KMS-11 (cell line): ENCODE measurements at regions not wholly inside any gene's neighbourhood (a gene's known extent, or its start where the extent isn't known, plus 50 kb on each side); places are given as distances from the start of the nearest gene placed in this dataset.

Experiments
- H2AFZ ChIP-seq: fragments of 200-600 bp; sonication (generic); 2 replicates; pipeline ENCODE4 v1.6.1; 2016; ENCODE audit warnings: antibody characterized with exemption, mixed run types, low read depth
- H3K27ac ChIP-seq: fragments of 200-600 bp; sonication (generic); 2 replicates; pipeline ENCODE4 v1.6.1; 2016; ENCODE audit warnings: mild to moderate bottlenecking, mixed run types
- H3K27me3 ChIP-seq: fragments of 200-600 bp; sonication (generic); 2 replicates; pipeline ENCODE4 v1.6.1; 2017; ENCODE audit warnings: mild to moderate bottlenecking, low read depth, mixed run types, moderate library complexity; ENCODE audit not compliant: insufficient read depth
- H3K36me3 ChIP-seq: fragments of 200-600 bp; sonication (generic); 2 replicates; pipeline ENCODE4 v1.6.1; 2017; ENCODE audit warnings: mild to moderate bottlenecking, mixed run types; ENCODE audit not compliant: insufficient read depth
- H3K4me1 ChIP-seq: fragments of 200-600 bp; sonication (generic); 2 replicates; pipeline ENCODE4 v1.6.1; 2016; ENCODE audit warnings: mild to moderate bottlenecking, low read depth, mixed run types; ENCODE audit not compliant: poor library complexity, severe bottlenecking
- H3K4me2 ChIP-seq: fragments of 200-600 bp; sonication (generic); 2 replicates; pipeline ENCODE4 v1.7.0; 2016; ENCODE audit warnings: mild to moderate bottlenecking, mixed run types
- H3K4me3 ChIP-seq: fragments of 200-600 bp; sonication (generic); IDR thresholded peaks from 2 replicates; pipeline ENCODE4 v1.6.1; 2017; ENCODE audit warnings: low read depth, low read length, mixed read lengths; ENCODE audit not compliant: insufficient read depth
- H3K79me2 ChIP-seq: fragments of 200-600 bp; sonication (generic); 2 replicates; pipeline ENCODE4 v1.6.1; 2016; ENCODE audit warnings: low read depth, mixed run types; ENCODE audit not compliant: insufficient read depth
- H3K9ac ChIP-seq: fragments of 200-600 bp; sonication (generic); 2 replicates; pipeline ENCODE4 v1.6.1; 2016; ENCODE audit warnings: mild to moderate bottlenecking, mixed run types
- H4K20me1 ChIP-seq: fragments of 200-600 bp; sonication (generic); 2 replicates; pipeline ENCODE4 v1.6.1; 2016; ENCODE audit warnings: mild to moderate bottlenecking, mixed run types; ENCODE audit not compliant: insufficient read depth
- TF ChIP-seq, protein P1 (sequence below): fragments of 200-600 bp; sonication (generic); conservative IDR thresholded peaks from 2 replicates; pipeline ENCODE4 v1.6.1; 2017; ENCODE audit warnings: low read depth, mild to moderate bottlenecking, antibody characterized with exemption, low read length, moderate library complexity, mixed read lengths

DNA sequence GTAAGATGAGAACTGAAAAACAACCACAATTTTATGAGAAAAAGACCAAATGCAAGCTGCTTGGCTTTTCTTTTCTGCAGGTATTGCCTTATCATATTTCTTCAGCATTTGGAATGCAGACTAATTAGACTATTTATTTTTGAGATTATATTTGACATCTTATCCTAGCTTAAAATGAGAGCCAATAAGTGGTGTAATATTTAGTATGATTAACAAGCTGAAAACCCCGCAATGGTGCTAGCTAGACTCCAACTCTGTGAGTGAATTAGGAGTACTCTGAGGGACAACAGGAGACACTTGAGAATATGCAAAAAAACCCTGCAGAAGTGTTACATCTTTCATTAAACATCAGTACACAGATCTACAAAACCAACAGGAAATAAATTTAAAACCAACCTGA lies 180.3 kb upstream of the MEOX2 start:
- H3K27me3 ChIP-seq = no peaks in the 10 kb centered on the region
- no peaks in the 10 kb centered on the region for H3K36me3 ChIP-seq
- no peaks in the 10 kb centered on the region for H4K20me1 ChIP-seq
- H3K4me3 ChIP-seq = no peak overlapping the region
- TF ChIP-seq, protein P1, sequence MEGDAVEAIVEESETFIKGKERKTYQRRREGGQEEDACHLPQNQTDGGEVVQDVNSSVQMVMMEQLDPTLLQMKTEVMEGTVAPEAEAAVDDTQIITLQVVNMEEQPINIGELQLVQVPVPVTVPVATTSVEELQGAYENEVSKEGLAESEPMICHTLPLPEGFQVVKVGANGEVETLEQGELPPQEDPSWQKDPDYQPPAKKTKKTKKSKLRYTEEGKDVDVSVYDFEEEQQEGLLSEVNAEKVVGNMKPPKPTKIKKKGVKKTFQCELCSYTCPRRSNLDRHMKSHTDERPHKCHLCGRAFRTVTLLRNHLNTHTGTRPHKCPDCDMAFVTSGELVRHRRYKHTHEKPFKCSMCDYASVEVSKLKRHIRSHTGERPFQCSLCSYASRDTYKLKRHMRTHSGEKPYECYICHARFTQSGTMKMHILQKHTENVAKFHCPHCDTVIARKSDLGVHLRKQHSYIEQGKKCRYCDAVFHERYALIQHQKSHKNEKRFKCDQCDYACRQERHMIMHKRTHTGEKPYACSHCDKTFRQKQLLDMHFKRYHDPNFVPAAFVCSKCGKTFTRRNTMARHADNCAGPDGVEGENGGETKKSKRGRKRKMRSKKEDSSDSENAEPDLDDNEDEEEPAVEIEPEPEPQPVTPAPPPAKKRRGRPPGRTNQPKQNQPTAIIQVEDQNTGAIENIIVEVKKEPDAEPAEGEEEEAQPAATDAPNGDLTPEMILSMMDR = no peak
- no peak overlapping the region for H2AFZ ChIP-seq
- no peaks in the 10 kb centered on the region for H3K79me2 ChIP-seq
- H3K4me2 ChIP-seq = no peak overlapping the region
- H3K9ac ChIP-seq = no peak overlapping the region
- no peak overlapping the region for H3K27ac ChIP-seq
- no peaks in the 10 kb centered on the region for H3K4me1 ChIP-seq

DNA sequence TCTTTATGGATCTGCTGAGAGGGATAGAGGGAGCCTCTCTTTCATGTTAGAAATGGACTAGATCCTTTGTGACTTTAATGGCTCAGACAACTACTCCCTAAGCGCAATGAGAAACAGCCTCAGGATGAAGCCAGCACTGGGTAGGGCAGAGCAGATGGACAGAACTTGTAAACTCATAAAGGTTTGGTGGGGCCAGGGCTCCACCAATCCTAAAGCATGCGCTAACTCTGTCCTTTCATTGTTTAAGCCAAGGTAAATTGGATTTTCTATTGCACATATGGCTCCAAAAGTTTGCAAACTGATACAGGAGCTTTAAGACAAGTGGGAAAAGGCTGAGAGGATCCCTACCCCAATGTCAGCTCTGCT lies 178.1 kb upstream of the MEOX2 start:
- no peaks in the 10 kb centered on the region for H4K20me1 ChIP-seq
- TF ChIP-seq, protein P1 = no peak
- no peak overlapping the region for H3K4me3 ChIP-seq
- H3K79me2 ChIP-seq = no peaks in the 10 kb centered on the region
- H3K36me3 ChIP-seq = no peaks in the 10 kb centered on the region
- H3K27me3 ChIP-seq = no peaks in the 10 kb centered on the region
- H3K4me1 ChIP-seq = no peaks in the 10 kb centered on the region
- no peak overlapping the region for H3K4me2 ChIP-seq
- no peak overlapping the region for H3K27ac ChIP-seq
- H2AFZ ChIP-seq = no peak overlapping the region
- no peak overlapping the region for H3K9ac ChIP-seq

DNA sequence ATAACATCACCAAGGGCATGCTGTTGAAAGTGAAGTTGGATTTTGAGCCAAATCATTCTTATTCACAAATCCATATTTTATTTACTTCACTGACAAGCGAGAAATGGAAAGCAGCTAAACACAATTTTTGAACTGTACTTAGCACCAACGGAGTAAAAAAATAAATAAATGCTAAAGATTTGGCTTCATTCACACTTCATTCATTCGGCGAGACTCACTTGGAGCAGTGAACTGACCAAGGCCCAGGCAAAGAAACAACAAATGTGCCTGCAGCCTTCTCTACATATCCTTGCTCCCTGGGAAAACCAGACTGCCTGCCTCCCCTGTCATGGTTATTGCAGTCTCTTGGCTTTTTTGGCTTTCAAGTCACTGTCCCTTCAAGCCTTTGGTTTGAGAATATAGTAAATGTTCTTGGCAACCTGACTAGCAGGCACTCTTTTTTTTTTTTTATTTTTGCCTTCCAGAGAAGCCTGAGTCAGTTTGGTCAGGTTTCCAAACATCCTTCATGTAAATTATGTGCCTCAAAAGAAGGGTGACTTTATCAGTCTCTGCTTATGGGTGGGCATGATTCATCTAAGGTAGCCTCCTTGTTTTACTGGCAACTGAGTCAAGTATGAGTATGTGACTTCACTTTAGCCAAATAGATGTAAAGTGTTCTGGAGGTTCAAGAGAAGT lies 177.6 kb upstream of the MEOX2 start:
- Histone ChIP-seq H3K79me2 (no peaks in the 10 kb centered on the region), H3K36me3 (no peaks in the 10 kb centered on the region), H3K27me3 (no peaks in the 10 kb centered on the region), H3K4me2 (no peak overlapping the region), H3K9ac (no peak overlapping the region), H3K4me3 (no peak overlapping the region), H4K20me1 (no peaks in the 10 kb centered on the region), H2AFZ (no peak overlapping the region), H3K4me1 (no peaks in the 10 kb centered on the region), H3K27ac (no peak overlapping the region)
- TF ChIP-seq, protein P1 = no peak

DNA sequence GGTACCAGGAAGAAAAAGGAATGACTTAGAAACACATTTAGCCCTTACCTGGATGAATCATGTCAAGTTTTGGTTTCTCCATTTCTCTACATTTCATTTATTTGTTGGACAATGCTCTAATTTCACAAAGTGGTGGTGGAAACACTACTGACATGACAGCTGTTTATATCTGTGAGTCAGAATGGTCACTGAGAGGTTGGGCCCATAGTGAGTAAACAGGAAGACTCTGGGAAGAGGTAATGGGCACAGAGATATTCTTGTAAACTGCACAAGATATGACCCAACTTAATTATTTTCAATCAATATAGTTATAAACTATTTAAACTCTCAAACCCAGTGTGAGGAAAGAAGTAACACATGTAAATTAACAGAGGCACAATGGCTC lies 176.3 kb upstream of the MEOX2 start:
- Histone ChIP-seq H3K27ac (no peak overlapping the region), H2AFZ (no peak overlapping the region), H3K4me1 (no peaks in the 10 kb centered on the region), H3K79me2 (no peaks in the 10 kb centered on the region), H3K9ac (no peak overlapping the region), H3K36me3 (no peaks in the 10 kb centered on the region), H4K20me1 (no peaks in the 10 kb centered on the region), H3K4me2 (no peak overlapping the region), H3K4me3 (no peak overlapping the region), H3K27me3 (no peaks in the 10 kb centered on the region)
- TF ChIP-seq, protein P1 = no peak
